A549 (cell line): ENCODE measurements at regions not wholly inside any gene's neighbourhood (a gene's known extent, or its start where the extent isn't known, plus 50 kb on each side); places are given as distances from the start of the nearest gene placed in this dataset.

Source experiments
- CEBPB ChIP-seq, 2 experiments: fragments of >200 bp in 1 of 2; sonication (Bioruptor Twin) in 1 of 2; formaldehyde crosslinking in 1 of 2; IDR thresholded peaks; 2 replicates each; pipeline ENCODE4 v1.6.1; 2012 to 2016
- CHD4 ChIP-seq: fragments of 200-600 bp; sonication (generic); IDR thresholded peaks from 2 replicates; pipeline ENCODE4 v1.6.1; 2016; ENCODE audit warnings: antibody characterized with exemption, mild to moderate bottlenecking, borderline replicate concordance
- EP300 ChIP-seq, 2 experiments: fragments of >200 bp; sonication (Bioruptor Twin); formaldehyde crosslinking; IDR thresholded peaks; 2 replicates in 1 of 2; 3 replicates in 1 of 2; pipeline ENCODE4 v1.6.1; 2016 to 2017
- ESRRA ChIP-seq: fragments of 150-350 bp; IDR thresholded peaks from 2 replicates; pipeline ENCODE4 v1.6.1; 2014; ENCODE audit warnings: mild to moderate bottlenecking, low read length, borderline replicate concordance
- FOXS1 ChIP-seq: fragments of 250-450 bp; sonication (Bioruptor Pico); IDR thresholded peaks from 2 replicates; pipeline ENCODE4 v1.5.0; 2020; ENCODE audit warnings: mild to moderate bottlenecking, moderate library complexity
- HOXB13 ChIP-seq: fragments of 250-450 bp; sonication (Bioruptor Pico); IDR thresholded peaks from 2 replicates; pipeline ENCODE4 v1.5.0; 2020; ENCODE audit warnings: low read depth, mild to moderate bottlenecking, moderate library complexity
- KDM5A ChIP-seq: fragments of 200-600 bp; sonication (generic); IDR thresholded peaks from 2 replicates; pipeline ENCODE4 v1.6.1; 2016; ENCODE audit warnings: antibody characterized with exemption, mild to moderate bottlenecking
- POLR2A ChIP-seq: IDR thresholded peaks from 2 replicates; pipeline ENCODE4 v1.6.1; 2012; ENCODE audit warnings: mild to moderate bottlenecking, low read length
- POLR2AphosphoS2 ChIP-seq: conservative IDR thresholded peaks from 2 replicates; pipeline ENCODE4 v1.6.1; 2012; ENCODE audit warnings: low read length, improper control_type of control experiment, inconsistent platforms
- RAD21 ChIP-seq, 2 experiments: fragments of >200 bp in 1 of 2; sonication (Bioruptor Twin) in 1 of 2; formaldehyde crosslinking in 1 of 2; IDR thresholded peaks in 1 of 2; conservative IDR thresholded peaks in 1 of 2; 2 replicates in 1 of 2; 3 replicates in 1 of 2; pipeline ENCODE4 v1.6.1; 2012 to 2018; ENCODE audit warnings: inconsistent platforms in 1 of 2
- TF ChIP-seq, protein P1 (sequence below): fragments of >200 bp; sonication (Bioruptor Twin); formaldehyde crosslinking; IDR thresholded peaks from 3 replicates; pipeline ENCODE4 v1.5.1; 2016
- TF ChIP-seq, protein P2 (sequence below): fragments of 200-600 bp; sonication (generic); IDR thresholded peaks from 2 replicates; pipeline ENCODE4 v1.6.1; 2016; ENCODE audit warnings: antibody characterized with exemption, mild to moderate bottlenecking, moderate library complexity

DNA sequence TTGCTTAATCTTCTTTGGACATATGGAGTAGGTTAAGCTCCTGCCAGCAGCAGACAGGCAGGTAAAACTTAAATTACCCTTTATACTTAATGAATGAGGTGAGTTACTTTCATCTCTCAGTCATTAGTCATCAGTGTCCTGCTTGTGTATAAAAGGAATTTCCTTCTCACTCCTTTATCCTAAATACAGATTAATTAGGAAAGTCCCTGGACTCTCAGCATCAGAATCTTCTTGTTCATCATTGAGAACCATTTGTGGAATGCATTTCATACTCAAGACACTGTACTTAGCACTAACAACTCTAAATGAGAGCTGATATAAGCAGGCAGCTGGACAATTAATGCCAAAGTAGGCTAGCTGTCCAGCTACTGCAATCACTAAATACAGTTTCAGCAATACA lies 630.4 kb downstream of the METTL15 start:
- no peak for TF ChIP-seq HOXB13 (CRISPR knock-in tag)
- TF ChIP-seq, protein P1, sequence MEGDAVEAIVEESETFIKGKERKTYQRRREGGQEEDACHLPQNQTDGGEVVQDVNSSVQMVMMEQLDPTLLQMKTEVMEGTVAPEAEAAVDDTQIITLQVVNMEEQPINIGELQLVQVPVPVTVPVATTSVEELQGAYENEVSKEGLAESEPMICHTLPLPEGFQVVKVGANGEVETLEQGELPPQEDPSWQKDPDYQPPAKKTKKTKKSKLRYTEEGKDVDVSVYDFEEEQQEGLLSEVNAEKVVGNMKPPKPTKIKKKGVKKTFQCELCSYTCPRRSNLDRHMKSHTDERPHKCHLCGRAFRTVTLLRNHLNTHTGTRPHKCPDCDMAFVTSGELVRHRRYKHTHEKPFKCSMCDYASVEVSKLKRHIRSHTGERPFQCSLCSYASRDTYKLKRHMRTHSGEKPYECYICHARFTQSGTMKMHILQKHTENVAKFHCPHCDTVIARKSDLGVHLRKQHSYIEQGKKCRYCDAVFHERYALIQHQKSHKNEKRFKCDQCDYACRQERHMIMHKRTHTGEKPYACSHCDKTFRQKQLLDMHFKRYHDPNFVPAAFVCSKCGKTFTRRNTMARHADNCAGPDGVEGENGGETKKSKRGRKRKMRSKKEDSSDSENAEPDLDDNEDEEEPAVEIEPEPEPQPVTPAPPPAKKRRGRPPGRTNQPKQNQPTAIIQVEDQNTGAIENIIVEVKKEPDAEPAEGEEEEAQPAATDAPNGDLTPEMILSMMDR = no peak
- TF ChIP-seq CHD4 = no peak
- no peak for TF ChIP-seq KDM5A
- TF ChIP-seq POLR2A = no peak
- TF ChIP-seq EP300 (IDR thresholded peaks at IDR 0.05) = no peak
- TF ChIP-seq CEBPB (IDR thresholded peaks at IDR 0.05) = no peak
- no peak for TF ChIP-seq RAD21 (conservative IDR thresholded peaks at IDR 0.05 in 1 of 2, IDR thresholded peaks at IDR 0.05 in 1 of 2)
- TF ChIP-seq, protein P2, sequence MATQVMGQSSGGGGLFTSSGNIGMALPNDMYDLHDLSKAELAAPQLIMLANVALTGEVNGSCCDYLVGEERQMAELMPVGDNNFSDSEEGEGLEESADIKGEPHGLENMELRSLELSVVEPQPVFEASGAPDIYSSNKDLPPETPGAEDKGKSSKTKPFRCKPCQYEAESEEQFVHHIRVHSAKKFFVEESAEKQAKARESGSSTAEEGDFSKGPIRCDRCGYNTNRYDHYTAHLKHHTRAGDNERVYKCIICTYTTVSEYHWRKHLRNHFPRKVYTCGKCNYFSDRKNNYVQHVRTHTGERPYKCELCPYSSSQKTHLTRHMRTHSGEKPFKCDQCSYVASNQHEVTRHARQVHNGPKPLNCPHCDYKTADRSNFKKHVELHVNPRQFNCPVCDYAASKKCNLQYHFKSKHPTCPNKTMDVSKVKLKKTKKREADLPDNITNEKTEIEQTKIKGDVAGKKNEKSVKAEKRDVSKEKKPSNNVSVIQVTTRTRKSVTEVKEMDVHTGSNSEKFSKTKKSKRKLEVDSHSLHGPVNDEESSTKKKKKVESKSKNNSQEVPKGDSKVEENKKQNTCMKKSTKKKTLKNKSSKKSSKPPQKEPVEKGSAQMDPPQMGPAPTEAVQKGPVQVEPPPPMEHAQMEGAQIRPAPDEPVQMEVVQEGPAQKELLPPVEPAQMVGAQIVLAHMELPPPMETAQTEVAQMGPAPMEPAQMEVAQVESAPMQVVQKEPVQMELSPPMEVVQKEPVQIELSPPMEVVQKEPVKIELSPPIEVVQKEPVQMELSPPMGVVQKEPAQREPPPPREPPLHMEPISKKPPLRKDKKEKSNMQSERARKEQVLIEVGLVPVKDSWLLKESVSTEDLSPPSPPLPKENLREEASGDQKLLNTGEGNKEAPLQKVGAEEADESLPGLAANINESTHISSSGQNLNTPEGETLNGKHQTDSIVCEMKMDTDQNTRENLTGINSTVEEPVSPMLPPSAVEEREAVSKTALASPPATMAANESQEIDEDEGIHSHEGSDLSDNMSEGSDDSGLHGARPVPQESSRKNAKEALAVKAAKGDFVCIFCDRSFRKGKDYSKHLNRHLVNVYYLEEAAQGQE = no peak
- TF ChIP-seq ESRRA = no peak
- no peak for TF ChIP-seq FOXS1 (CRISPR knock-in tag)
- TF ChIP-seq POLR2AphosphoS2 = no peak
